WTC11 (cell line): ENCODE measurements at regions not wholly inside any gene's neighbourhood (a gene's known extent, or its start where the extent isn't known, plus 50 kb on each side); places are given as distances from the start of the nearest gene placed in this dataset.

Source experiments
- ATF2 ChIP-seq: sonication (generic); formaldehyde crosslinking; IDR thresholded peaks from 2 replicates; pipeline ENCODE4 v1.8.1; 2022; ENCODE audit warnings: low read depth, missing genetic modification reagents, borderline replicate concordance
- ATF3 ChIP-seq: sonication (generic); formaldehyde crosslinking; conservative IDR thresholded peaks from 2 replicates; pipeline ENCODE4 v1.8.1; 2022; ENCODE audit warnings: mild to moderate bottlenecking, missing genetic modification reagents
- CREB1 ChIP-seq: sonication (generic); formaldehyde crosslinking; IDR thresholded peaks from 2 replicates; pipeline ENCODE4 v1.8.0; 2023; ENCODE audit warnings: mild to moderate bottlenecking, missing genetic modification reagents
- CREM ChIP-seq: sonication (generic); formaldehyde crosslinking; IDR thresholded peaks from 2 replicates; pipeline ENCODE4 v1.8.1; 2022; ENCODE audit warnings: mild to moderate bottlenecking, missing genetic modification reagents, moderate library complexity
- HMGA2 ChIP-seq: fragments of 250-450 bp; sonication (Bioruptor Pico); IDR thresholded peaks from 2 replicates; pipeline ENCODE4 v1.4.0; 2021; ENCODE audit warnings: mild to moderate bottlenecking, moderate library complexity
- USF1 ChIP-seq: sonication (generic); formaldehyde crosslinking; IDR thresholded peaks from 2 replicates; pipeline ENCODE4 v1.8.0; 2022; ENCODE audit warnings: mild to moderate bottlenecking, missing genetic modification reagents
- ZNF317 ChIP-seq: sonication (generic); formaldehyde crosslinking; IDR thresholded peaks from 2 replicates; pipeline ENCODE4 v1.8.1; 2023; ENCODE audit warnings: low read depth, mild to moderate bottlenecking, moderate library complexity, missing genetic modification reagents, borderline replicate concordance
- ZNF532 ChIP-seq: fragments of 250-450 bp; sonication (Bioruptor Pico); IDR thresholded peaks from 2 replicates; pipeline ENCODE4 v1.9.0; 2021; ENCODE audit warnings: mild to moderate bottlenecking, borderline replicate concordance
- TF ChIP-seq, protein P1 (sequence below): fragments of 200-600 bp; IDR thresholded peaks from 2 replicates; pipeline ENCODE4 v1.8.0; 2022; ENCODE audit warnings: antibody characterized with exemption

GRCh38 chr13:44096901-44097300, 217.2 kb downstream of the LACC1 start:
- TF ChIP-seq, protein P1, sequence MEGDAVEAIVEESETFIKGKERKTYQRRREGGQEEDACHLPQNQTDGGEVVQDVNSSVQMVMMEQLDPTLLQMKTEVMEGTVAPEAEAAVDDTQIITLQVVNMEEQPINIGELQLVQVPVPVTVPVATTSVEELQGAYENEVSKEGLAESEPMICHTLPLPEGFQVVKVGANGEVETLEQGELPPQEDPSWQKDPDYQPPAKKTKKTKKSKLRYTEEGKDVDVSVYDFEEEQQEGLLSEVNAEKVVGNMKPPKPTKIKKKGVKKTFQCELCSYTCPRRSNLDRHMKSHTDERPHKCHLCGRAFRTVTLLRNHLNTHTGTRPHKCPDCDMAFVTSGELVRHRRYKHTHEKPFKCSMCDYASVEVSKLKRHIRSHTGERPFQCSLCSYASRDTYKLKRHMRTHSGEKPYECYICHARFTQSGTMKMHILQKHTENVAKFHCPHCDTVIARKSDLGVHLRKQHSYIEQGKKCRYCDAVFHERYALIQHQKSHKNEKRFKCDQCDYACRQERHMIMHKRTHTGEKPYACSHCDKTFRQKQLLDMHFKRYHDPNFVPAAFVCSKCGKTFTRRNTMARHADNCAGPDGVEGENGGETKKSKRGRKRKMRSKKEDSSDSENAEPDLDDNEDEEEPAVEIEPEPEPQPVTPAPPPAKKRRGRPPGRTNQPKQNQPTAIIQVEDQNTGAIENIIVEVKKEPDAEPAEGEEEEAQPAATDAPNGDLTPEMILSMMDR: no peak
- TF ChIP-seq HMGA2 (CRISPR knock-in tag) (no peak), ZNF317 (CRISPR knock-in tag) (no peak), CREM (no peak), ATF2 (CRISPR knock-in tag) (no peak), USF1 (CRISPR knock-in tag) (no peak), ATF3 (CRISPR knock-in tag) (no peak), ZNF532 (CRISPR knock-in tag) (no peak), CREB1 (CRISPR knock-in tag) (no peak)
